HG03565 (cell line): ENCODE measurements at regions not wholly inside any gene's neighbourhood (a gene's known extent, or its start where the extent isn't known, plus 50 kb on each side); places are given as distances from the start of the nearest gene placed in this dataset.

Source experiments
- ATAC-seq: cut with Tn5 transposase; IDR thresholded peaks from one replicate; pipeline ENCODE4 v1.9.1; 2021; ENCODE audit warnings: mild to moderate bottlenecking, moderate library complexity; ENCODE audit not compliant: unreplicated experiment

DNA sequence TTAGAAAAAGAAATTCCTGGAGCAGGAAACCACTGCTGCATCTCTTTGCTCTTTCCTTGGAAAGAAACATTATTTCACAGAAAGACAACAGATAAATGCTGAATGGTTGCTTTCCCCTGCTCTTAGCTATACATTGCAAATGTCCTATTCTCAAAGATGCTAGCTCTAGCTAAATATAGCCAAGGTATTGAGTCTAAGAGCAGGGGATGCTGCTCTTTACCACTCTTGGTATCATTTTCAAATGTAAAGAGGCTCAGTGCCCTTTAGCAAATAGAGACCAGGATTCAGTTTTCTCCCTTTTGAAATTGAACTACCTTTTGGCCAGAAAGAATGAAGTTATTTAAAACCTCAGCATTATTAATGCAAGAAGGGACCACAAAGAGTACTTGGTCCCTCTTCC lies 104.0 kb upstream of the FUT8 start:
- no peak for ATAC-seq

GRCh38 chr14:65310568-65310967 lies 102.0 kb upstream of the FUT8 start:
- no peak for ATAC-seq

GRCh38 chr14:65312859-65313258 lies 99.7 kb upstream of the FUT8 start:
- no peak for ATAC-seq

- ATAC-seq = peak; percentile 53
Observed at GRCh38 chr14:65318636-65319506, 93.7 kb upstream of the FUT8 start.

DNA sequence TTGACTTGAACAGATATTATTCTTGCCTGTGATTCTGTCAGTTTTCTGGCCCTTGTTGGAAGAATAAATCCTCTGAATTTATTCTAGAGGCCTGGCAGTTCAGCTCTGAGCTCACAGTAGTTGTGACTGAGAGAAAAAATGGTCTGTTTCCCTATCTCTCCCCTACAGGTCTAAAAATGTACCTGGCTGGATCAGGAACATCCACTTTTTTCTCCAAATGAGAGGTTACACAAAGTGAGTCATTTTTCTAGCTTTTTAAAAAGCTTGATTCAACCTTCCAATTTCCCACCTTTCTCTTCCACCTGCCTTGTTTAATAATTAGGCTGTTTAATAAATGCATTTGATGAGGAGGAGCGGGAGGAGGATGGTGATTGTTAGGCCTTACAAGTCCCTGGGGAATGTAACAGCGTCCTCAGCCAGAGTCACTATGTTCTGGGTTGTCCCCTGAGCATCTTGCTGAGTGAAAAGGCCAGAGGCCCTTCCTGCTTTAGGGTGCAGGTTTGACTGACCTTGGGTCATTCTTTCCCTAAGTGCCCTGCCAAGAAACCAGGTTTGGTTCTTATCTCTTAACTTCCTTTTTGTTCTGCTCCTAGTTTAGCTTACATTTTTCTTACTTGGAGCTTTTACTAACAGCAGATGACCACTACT lies 91.7 kb upstream of the FUT8 start:
- ATAC-seq = no peak

- ATAC-seq = peak; percentile 36
Observed at GRCh38 chr14:65321370-65321875, 91.1 kb upstream of the FUT8 start.

GRCh38 chr14:65329481-65329880 lies 83.0 kb upstream of the FUT8 start:
- no peak for ATAC-seq

DNA sequence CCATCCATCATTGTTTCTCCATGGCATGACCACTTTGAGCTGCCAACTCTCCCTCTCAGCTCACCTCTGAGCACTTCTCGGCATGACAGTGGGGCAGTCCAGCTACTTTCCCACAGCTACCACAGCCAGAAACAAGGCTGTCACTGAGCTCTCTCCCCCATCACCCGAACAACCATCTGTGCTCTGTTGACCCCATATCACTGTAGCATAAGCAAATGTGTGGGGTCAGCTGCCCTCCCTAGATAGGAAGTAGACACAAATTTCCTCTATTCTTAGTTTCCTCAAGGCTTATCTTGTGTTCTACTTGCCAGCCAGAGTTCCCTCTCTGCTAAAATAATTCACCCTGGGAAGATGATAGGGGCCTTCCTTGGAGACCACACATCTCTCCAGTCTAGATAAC lies 82.6 kb upstream of the FUT8 start:
- ATAC-seq = no peak

- ATAC-seq = no peak
Observed at GRCh38 chr14:65330416-65330815, 82.1 kb upstream of the FUT8 start.

DNA sequence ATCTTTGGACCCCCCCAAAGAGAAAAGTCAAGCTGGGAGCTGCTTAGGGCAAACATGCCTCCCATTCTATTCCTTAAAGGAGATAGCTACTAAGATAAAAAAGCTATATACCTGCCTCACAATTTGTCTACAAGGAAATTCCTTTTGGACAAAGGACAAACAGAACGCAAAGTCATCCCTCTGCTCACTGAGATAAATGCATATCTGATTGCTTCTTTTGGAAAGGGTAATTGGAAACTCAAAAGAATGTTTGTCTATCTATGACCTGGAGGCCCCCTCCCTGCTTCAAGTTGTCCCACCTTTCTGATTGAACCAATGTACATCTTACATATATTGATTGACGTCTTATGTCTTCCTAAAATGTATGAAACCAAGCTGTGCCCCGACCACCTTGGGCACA lies 80.9 kb upstream of the FUT8 start:
- ATAC-seq = no peak

- ATAC-seq = no peak
Observed at GRCh38 chr14:65332141-65332871, 80.2 kb upstream of the FUT8 start.

DNA sequence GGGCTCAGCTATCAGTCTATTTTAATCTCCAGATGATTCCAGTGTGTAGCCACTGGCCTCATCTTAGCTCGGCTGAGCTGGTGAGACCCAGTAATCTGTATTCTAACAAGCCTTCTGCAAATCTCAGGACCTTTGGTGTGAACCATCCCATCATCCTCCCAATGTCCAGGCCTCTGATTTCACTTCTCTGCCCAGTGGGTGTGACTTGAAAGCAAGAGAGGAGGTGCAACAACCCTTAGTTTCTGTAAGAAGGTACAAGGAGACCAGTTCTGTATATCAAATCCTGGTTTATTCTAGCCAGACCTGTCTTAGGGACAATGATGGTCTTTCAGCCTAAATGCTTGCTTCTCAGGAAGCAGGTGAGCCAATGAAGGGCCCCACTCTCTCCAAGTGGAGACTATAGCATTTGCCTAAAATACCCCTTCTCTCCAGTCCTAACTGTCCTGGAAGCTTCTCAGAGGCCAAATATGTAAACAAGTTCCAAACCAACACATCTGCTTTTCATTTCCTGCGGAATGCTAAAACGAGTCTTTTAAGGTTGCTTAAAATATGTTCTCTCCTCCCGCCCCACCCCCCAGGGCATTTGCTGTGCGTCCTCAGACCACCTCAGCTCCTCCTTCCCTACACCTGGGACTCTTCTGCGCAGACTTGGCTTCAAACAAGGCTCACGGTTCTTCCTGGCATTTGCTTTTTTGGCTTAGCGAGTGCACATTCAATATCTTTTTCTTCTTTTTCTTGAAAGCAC lies 78.4 kb upstream of the FUT8 start:
- no peak for ATAC-seq

- no peak for ATAC-seq
Observed at GRCh38 chr14:65334765-65335410, 77.6 kb upstream of the FUT8 start.

DNA sequence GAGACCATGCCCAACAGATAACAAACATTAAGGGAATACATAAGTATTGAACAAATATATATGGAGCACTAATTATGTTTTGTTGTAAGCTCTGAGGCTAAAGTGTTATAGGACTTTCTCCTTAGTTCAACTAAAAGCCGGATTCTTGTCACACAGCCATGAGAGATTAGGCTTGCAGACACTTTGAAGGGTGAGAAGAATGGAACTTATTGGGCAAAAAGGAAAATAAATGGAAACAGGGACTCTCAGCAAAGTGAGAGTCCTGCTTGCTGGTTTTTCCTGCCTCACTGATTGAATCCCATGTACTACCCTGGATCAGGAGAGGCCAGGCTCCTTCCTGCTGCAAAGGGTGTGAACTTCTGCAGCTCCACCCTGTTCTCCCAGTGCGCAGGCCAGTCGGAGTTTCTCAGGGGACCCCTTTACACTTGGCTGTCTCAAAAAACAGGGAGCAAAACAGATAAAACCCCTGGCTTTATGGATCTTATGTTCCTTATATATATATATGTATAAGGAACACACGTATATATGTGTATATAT lies 77.1 kb upstream of the FUT8 start:
- no peak for ATAC-seq

DNA sequence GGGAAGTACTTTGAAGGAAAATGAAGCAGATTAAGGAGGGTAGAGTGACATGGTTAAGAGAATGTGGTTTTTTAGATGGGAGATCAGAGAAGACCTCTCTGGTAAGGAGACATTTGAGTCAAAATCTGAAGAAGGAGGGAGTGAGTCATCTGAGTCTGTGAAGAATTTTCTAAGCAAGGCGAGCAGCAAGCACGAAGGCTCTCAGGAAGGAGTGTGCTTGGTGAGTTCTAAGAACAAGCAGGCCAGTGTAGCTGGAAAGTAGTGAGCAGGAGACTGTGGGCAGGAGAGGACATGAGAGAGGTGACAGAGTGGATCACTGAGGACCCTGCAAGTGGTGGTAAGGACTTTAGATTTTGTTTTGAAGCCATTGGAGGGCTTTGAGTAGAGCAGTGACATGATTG lies 76.3 kb upstream of the FUT8 start:
- peak; percentile 59 for ATAC-seq

- ATAC-seq = no peak
Observed at GRCh38 chr14:65339866-65340265, 72.7 kb upstream of the FUT8 start.

GRCh38 chr14:65344011-65344410 lies 68.5 kb upstream of the FUT8 start:
- no peak for ATAC-seq

GRCh38 chr14:65345266-65345665 lies 67.3 kb upstream of the FUT8 start:
- no peak for ATAC-seq

GRCh38 chr14:65346474-65346873 lies 66.1 kb upstream of the FUT8 start:
- ATAC-seq = no peak

DNA sequence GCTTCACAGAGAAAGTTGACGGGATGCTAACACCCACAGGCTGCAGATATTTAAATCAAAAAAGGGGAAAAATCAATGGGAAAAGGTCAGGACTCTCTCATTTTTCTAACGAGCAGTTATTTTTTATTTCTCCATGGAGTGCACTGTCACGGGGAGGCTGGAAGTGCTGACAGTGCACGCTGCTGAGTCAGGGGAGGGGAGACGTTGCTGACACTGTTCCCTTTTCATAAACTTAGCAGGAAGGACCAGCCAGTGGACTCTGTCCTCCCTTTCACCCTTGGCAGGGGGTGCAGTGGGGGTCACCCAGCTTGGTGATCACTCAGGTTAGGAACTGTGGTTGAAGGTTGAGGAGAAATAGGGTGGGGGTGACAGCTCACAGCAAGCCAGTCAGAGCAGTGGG lies 65.6 kb upstream of the FUT8 start:
- no peak for ATAC-seq
